ENCODE measurements at regions not wholly inside any gene's neighbourhood (a gene's known extent, or its start where the extent isn't known, plus 50 kb on each side); places are given as distances from the start of the nearest gene placed in this dataset.

GRCh38 chr6:98067375-98067774, 767.0 kb upstream of the POU3F2 start:
- TF ChIP-seq CTCF (IDR thresholded peaks at IDR 0.05; ENCODE audit: insufficient read depth, low read depth, low read length) (no peak), EZH2 (IDR thresholded peaks at IDR 0.05; ENCODE audit: insufficient read depth, low read length) (no peak)
